HG02885 (cell line): ENCODE measurements at regions not wholly inside any gene's neighbourhood (a gene's known extent, or its start where the extent isn't known, plus 50 kb on each side); places are given as distances from the start of the nearest gene placed in this dataset.

Experiments
- ATAC-seq: cut with Tn5 transposase; IDR thresholded peaks from one replicate; pipeline ENCODE4 v1.9.1; 2021; ENCODE audit warnings: mild to moderate bottlenecking; ENCODE audit not compliant: unreplicated experiment, poor library complexity

DNA sequence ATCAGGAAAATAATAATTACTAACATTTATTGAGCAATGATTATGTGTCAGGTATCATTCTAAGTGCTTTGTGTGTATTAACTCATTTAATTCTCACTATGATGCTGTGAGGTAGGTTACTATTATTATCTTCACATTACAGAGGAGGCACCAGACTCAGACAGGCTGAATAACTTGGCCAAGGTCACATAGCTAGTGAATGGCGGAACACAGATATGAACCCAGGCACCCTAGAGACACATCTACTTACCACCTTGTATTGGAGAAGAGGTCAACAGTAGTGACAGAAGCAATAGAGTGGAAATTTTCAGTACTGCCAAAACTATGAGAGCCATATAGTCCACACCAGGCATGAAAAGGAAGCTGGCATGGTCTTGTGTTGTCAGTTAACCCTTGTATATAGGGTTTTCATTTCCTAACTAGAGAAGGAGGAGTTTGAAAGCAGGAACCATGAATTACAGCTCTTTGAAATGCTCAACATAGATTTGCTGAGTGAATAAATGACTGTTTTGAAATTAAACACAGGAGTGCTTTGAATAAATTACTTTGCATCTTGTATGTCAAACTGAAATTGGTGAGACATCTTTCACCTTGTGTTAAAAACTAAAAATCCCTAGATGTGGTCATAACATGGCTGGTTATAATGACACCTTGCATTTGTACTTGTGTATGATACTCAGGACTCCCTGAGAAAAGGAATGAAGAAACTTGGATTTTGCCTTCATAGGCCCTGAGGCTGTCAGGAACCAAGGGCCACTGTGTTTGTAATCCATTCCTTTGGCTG lies 71.8 kb downstream of the RTL9 start:
- no peak for ATAC-seq

DNA sequence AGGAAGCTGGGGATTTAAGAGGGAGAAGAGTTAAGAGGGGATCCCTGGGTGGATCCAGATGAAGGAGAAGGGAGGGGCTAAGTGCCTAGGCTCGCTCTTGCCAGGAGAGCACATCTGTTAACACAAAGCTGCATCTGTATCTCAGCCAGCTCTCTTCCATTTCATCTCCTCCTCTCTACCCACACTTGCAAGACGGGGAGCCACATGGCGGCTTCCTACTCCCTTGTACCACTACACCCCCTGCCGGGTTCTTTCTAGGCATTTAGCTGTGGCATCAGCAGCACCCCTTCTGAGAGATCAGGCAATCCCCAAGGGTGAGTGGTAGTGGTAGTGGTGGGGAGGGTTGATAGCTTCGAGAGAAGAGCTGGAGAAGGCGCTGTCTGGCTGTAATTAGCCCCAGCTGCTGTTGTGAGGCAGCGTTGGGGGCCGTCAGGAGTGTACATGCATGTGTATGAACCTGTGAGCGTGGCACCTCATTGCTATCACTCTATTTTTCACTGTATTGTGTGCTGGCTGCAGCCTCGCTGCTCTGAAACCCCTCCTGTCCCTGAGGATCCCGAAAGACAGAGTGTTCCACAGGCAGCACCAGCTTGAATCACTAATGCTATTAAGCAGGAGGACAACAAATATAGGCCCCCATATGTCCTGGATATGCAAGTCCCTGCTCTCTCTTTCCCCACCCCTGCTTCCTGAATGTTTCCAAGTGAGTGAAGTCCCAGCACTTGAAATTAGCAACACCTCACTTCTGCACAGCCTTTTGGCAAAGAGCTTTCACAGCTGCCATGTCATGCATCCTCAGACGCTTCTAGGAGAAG lies 73.7 kb downstream of the RTL9 start:
- no peak for ATAC-seq

GRCh38 chrX:110432906-110433215 lies 74.2 kb downstream of the RTL9 start:
- ATAC-seq: no peak

GRCh38 chrX:110435196-110435595 lies 76.5 kb downstream of the RTL9 start:
- ATAC-seq: no peak

- no peak for ATAC-seq
These were observed 77.9 kb downstream of the RTL9 start for GRCh38 chrX:110436523-110436922.

DNA sequence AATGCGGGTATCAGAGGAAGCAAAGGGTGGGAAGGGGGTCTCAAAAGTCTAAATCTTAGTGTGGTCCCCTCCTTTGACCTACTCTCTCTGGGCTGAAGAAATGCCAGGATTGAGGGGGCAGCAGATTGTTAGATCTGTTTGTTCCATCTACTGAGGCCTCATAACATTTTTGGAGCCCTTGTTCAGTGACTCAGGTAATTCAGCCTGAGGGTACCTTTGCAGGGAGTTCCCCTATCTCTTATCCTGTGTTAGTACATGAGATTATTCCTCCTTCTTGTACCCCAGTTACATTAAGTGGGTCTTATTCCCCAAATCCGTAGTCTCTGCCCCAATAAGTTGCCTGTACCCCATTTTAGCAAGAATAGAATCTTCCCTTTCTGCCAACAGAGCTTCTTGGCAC lies 79.0 kb downstream of the RTL9 start:
- ATAC-seq: no peak

DNA sequence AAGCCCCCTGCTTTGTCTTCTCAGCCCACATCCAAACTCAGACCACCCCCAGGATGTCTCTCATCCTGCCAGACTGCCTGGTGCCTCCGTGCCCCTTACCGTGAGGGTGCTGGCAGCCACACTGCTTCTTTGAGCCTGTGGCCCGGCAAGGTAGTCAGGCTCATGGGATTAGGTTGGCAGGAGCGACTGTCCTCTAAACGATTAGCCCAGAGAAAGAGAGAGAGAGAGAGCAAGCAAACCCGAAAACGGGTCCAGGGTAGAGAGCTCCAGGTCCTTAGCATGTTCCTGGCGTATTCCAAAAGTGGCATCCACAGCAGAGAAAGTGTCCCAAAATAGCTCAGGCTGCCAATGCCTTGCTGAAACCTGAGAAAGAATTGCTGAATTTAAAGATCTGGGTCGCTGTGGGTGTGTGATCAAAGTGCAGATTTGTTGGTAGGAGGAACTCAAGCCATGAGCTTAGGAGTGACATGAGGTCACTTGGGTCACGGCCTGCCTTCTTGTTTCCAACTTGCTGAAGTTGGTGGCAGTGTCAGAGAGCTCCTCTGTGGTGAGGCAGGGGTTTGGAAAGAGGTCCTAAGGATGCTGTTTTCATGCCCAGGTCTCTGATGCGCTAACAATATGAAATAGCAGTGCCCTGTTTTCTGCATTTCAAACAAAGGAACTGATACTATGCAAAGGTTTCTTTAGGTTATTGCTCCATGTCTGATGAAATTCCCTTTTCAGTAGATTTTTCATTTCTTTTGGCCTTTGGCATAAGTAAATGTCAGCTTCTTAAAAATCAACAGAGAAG lies 81.6 kb downstream of the RTL9 start:
- ATAC-seq: no peak

GRCh38 chrX:110442635-110443034 lies 84.0 kb downstream of the RTL9 start:
- ATAC-seq: peak; percentile 77

DNA sequence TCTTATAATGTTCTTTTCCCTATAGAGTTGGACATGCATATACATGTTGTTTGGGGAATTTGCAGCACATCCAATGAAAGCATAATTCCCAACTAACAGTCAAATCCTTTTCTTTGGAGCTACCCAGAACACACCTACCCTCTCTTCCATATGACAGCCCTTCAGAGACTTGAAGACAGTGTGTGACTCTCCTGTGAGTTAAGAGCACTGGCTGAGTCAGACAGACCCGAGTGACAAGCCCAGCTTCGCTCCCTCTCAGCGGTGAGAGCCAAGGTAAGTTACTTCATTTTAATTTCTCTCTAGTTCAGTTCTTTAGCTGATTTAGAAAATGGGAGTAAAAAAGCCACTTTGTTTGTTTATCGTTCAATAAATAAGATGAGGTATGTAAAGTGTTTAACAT lies 86.3 kb downstream of the RTL9 start:
- ATAC-seq: no peak

GRCh38 chrX:110448459-110448858 lies 89.8 kb downstream of the RTL9 start:
- no peak for ATAC-seq

DNA sequence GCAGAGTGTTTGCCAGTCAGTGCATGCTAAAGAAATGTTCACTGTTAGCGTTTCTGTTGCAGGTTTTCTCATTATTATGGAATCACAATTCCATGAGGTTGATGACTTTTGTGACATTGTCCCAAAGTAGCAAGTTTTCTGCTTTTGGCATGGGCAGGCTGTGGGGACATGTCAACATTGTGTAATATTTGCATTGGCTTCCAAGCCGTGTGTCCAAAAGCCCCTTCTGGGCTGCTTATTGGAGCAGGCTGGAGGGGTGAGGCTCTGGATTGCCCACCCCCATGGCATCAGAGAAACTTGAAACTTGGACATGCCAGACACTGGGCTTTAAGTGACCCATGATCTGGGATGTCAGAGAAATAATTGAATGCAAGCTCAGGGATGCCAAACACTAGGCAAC lies 90.7 kb downstream of the RTL9 start:
- no peak for ATAC-seq

DNA sequence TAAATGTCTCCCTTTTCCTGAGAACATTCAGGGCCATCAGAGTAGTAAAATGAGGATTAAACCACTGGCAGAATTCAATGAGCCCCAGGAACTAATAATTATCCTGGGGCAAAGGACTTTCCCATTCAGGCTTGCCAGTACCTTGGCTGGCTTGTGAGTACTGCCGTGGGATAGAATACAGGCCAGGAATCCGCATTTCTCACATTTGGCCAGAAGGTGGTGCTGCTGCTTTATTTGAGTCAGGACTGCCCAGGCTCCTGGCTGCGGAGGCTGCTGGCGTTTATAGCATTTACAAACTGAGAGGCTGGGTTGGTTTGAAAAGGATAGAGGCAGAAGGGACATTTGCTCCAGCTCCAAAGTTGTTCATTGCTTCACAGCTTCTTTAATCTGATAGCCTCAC lies 91.4 kb downstream of the RTL9 start:
- peak; percentile 93 for ATAC-seq

DNA sequence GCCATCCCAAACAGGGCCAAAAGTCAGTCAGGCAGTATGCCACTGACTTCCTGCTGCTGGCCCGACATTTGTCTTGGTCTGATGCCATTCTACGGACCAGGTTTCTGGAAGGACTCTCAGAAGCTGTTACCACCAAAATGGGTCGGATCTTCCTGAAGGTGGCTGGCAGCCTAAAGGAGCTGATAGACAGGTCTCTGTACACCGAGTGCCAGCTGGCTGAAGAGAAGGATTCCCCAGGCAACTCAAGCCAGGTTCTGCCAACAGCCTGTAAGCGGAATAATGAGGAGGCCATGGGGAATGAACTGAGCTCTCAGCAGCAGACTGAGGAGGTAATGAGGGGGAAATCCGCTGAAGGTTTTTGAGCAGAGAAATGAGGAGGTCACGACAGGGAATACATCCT lies 95.7 kb downstream of the RTL9 start:
- ATAC-seq: no peak

DNA sequence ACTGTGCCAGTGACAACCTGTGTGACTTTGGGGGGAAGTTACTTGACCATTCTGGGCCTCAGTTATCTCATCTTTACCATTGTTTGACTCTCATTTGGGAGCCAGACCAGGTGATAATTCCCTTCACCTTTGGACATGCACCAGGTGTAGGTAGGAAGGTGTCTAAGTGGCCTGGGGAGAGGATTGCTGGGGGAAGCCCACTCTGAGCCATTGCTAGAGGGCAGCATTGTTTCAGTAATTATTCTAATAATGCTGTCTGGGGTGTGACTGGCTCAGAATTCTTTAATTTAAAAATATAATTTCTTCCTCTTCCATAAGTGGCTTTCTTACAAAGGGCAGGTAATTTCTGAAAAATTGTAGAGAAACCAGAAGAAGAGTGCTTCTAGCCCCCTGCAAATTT lies 104.3 kb downstream of the RTL9 start:
- ATAC-seq: no peak

GRCh38 chrX:110466790-110467189 lies 108.1 kb downstream of the RTL9 start:
- no peak for ATAC-seq

GRCh38 chrX:110472265-110472664 lies 113.6 kb downstream of the RTL9 start:
- ATAC-seq: no peak

DNA sequence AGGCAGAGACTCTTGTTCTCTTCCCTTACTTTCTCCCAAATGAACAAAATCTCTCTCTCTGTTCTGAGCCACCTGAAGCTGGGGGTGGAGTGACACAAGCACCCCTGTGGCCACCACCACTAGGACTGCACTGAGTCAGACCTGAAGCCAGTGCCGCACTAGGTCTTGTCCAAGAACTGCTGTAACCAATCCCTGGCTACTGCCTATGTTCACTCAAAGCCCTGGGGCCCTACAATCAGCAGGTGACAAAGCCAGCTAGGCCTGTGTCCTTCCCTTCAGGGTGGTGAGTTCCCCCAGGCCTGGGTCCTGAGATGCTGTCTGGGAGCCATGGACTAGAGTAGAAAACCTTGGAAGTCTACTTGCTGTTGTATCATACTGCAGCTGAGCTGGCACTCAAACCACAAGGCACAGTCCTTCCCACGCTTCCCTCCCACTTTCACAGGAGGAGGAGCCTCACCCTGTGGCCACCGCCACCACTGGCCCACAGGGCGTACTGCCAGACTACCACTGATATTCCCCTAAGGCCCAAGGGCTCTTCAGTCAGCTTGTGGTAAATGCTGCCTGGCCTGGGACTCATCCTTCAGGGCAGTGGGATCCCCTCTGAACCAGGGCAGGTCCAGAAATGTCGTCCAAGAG lies 119.1 kb downstream of the RTL9 start:
- ATAC-seq: no peak

GRCh38 chrX:110491846-110492620 lies 133.4 kb downstream of the RTL9 start:
- ATAC-seq: no peak

DNA sequence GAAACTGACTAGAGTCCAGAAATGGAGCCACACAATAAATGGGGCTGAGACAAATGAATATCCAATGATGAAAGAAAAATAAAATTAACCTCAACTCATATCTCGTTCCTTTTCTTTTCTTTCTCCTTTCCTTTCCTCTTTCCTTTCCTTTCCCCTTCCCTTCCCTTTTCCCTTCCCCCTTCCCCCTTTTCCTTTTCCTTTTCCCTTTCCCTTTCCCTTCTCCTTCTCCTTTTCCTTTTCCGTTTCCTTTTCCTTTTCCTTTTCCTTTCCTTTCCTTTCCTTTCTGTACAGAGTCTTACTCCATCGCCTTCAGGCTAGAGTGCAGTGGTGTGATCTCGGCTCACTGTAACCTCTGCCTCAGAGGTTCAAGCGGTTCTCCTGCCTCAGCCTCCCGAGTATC lies 146.3 kb downstream of the RTL9 start:
- ATAC-seq: no peak
